NCI-H2227 treated with DMSO at 0.1 percent for 48 hours (cell line): ENCODE measurements at regions not wholly inside any gene's neighbourhood (a gene's known extent, or its start where the extent isn't known, plus 50 kb on each side); places are given as distances from the start of the nearest gene placed in this dataset.
A peak's percentile ranks its signal among the peaks of the same experiment; 100 is the strongest.

Source experiments
- DNase-seq: peaks from one replicate; lab custom pipeline; 2025; lab: John Stamatoyannopoulos, UW

GRCh38 chr2:23238011-23238657 lies 146.8 kb upstream of the KLHL29 start:
- no peak for DNase-seq

- DNase-seq, result no peak
Observed at GRCh38 chr2:23239374-23239773, 145.6 kb upstream of the KLHL29 start.

- no peak for DNase-seq
Observed at GRCh38 chr2:23241121-23241520, 143.9 kb upstream of the KLHL29 start.

DNA sequence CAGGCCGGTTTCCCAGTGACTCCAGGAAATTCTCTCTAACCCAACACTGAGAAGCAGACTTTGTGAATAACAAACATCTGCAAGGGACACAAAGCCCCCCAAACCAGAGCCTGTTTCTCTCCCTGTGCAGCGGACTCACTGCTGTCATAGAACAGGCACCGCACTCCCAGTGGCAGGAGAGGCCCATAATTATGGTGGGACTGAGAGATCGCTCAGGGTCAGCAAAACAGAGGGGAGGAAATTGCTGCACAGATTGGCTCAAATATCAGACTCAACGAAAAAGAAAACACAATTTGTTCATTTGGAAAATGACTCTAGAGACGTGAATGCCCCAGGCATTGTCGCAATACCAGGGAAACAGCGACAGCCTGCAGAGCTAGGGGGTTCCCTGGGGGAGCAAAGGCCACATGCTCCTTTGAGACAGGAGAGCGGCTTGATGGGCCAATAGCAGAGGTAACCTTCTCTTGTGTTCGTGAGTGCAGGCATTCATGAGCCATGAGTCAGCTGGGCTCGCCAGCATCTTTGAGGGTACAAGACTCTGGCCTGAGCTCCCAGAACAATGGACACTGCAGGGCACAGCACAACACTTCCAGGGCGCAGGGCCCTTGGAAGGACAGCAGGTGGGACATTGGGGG lies 143.3 kb upstream of the KLHL29 start:
- DNase-seq, result peak; percentile 40

- DNase-seq, result no peak
Observed at GRCh38 chr2:23243073-23243659, 141.8 kb upstream of the KLHL29 start.

DNA sequence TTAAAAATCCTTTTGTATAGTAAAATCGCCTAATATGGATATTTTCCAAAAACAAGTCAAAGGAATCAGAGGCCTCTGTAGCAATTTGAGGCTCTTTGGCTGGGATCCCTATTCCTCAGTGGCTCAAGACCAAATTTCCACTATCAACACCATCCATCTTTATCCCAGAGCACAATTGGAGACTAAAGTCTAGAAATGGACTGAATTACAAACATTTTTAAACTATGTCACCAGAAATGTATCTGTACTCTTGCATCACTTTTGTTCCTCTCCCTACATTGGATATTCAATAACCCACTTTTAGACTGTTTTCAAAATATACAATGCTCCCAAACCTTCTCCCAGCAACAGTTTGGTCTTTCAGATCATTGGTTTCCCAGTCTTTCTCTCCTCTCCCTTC lies 140.4 kb upstream of the KLHL29 start:
- no peak for DNase-seq

DNA sequence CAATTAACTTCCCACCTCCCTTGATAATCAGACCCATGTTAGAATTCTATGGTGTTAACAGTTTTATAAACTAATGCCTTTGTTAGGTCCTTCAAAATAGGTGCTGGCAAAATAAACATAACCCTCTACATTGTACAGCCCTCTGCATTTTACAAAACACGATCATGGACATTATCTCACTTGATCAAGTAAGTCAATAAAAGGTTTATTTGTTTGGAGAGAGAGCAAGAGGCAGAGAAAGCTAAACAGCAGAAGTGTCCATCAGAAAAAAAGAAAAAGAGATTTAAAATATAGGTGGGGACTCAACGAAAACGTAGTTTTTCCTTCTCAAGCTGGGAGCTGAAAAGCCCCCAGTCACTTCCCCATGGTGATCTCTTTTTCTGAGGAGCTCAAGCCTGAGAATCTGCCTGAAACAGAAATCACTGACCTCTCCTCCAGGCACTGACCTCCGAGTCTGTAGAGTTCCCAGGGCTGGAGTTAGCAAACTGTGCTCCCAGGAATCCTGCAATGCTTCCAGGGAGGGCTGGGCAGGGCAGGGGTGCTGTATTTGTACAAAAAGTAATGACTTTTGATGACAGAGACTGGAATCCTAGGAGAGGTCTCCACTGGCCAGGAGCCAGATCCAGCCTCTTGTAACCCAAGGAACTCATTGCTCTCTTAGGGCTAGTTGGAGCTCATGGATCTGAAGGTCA lies 137.8 kb upstream of the KLHL29 start:
- no peak for DNase-seq

DNA sequence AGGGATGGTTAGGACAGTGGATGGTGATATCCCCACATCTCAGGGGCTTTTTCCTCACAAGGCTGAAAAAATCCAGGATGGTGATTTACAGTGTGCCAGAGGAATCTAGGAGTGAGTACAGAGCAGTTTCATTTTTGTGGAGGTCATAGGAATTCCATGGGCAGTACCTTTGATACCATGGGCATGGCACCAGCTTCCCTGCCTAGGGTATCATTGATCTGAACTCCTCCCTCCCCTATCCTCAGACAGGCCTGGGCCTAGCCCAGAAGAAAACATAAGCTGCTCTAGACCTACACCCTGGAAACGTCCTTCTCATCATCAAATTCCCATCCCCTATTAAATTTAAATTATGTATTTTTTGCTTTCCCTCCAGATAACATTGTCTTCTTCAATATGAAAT lies 136.3 kb upstream of the KLHL29 start:
- DNase-seq, result no peak

DNA sequence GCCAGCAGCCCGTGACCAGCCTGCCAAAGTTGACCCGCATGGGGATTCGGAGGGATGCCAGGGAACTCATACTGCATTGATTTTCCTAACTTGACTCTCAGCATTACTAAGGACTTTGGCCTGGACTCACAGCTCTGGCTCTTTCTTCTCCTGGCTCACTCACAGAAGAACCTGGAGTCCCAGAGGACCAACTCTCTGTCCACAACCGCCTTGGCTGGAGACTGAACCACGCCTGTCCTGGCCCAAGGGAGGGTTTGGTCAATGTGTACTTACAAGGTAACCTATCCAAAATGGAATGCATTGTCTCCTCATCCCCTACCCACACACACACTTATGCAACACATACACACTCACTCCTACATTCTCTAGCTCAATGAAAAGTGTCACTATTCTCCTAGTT lies 135.6 kb upstream of the KLHL29 start:
- DNase-seq, result no peak

DNA sequence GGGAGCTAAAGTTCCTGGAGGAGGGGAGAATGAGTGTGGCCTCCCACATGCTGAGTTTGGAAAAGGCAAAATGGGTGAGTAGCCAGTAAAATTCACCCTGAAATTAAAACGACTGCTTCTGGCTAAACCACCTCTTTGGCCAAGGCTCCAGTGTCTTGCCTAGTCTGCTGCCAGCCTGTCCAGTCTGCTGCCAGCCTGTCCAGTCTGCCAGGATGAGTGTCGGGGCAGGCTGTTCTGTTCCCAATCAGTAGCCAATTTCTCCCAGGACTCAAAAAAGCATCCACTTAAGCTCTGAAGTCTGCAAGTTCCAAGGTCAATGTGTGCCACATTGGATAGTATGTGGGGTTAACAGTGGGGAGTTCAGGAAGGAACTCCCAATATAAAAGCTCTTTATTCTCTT lies 134.6 kb upstream of the KLHL29 start:
- DNase-seq, result no peak

GRCh38 chr2:23256643-23257042 lies 128.3 kb upstream of the KLHL29 start:
- no peak for DNase-seq

GRCh38 chr2:23260621-23261020 lies 124.4 kb upstream of the KLHL29 start:
- no peak for DNase-seq

- DNase-seq, result no peak
Observed at GRCh38 chr2:23268467-23269263, 116.3 kb upstream of the KLHL29 start.

DNA sequence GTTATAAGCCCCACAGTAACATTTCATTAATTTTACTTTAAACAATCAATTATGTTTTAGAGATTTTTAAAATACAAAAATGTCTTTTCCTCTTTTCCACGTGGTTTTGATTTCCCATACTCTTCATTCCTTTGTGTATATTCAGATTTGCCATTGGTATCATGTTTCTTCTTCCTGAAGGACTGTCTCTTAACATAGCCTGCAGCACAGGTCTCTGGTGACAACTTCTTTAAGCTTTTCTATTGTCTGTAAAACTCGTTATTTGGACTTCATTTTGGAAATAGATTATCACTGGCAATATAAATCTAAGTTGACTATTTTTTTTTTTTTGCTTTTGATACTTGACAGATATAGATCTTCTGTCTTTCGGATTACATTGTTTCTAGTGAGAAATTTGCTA lies 115.2 kb upstream of the KLHL29 start:
- no peak for DNase-seq

- DNase-seq, result no peak
Observed at GRCh38 chr2:23270810-23271209, 114.2 kb upstream of the KLHL29 start.

- DNase-seq, result no peak
Observed at GRCh38 chr2:23271230-23271629, 113.7 kb upstream of the KLHL29 start.

DNA sequence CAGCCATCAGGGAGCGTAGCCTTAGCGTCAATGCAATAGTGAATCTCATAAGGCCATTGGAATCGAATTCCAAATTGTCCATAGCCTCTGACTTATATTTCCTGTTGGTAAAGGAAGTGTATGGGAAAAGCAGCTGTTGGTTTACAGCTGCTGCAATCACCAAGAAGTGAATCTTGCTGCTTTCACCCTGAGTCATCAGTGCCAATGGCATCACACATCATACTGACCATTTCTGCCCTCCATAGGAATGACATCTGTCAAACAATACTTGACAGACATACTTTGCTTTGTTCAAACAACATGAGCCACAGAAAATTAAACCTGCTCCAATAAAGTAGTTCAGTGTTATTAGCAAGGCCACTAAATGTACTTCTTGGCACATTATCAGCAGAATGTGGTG lies 111.2 kb upstream of the KLHL29 start:
- DNase-seq, result no peak

DNA sequence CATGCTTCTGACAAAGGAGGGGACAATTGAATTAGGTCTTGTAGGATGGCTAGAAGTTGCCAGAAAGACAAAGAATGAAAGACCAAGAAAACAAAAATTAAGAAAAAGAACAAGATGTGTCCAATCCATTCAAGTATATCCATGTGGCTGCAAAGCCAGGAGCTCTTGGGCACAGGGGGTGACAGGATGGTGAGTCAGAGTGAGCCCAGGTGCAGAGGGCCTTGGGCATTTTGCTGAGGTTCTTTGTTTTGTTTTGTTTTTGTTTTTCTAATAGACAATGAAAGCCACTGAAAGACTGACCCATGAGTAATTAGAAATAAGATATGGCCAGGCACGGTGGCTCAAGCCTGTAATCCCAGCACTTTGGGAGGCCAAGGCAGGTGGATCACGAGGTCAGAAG lies 104.6 kb upstream of the KLHL29 start:
- DNase-seq, result no peak

DNA sequence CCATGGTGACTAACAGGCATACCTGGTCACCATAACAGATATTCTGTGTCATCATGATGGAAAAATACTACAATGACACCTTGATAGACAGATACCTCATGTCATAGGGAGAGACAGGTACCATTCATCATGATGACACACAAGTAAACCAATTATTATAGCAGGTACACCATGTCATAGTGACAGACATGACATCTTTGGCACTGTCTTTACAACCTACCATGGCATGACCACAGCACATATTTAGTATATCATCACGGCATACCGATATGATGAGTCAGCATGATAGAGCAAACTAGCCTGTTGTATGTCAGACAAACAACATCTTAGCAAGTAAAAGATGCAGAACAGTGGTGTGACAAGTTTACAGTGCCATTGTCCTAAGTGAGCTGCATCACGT lies 101.3 kb upstream of the KLHL29 start:
- DNase-seq, result no peak

DNA sequence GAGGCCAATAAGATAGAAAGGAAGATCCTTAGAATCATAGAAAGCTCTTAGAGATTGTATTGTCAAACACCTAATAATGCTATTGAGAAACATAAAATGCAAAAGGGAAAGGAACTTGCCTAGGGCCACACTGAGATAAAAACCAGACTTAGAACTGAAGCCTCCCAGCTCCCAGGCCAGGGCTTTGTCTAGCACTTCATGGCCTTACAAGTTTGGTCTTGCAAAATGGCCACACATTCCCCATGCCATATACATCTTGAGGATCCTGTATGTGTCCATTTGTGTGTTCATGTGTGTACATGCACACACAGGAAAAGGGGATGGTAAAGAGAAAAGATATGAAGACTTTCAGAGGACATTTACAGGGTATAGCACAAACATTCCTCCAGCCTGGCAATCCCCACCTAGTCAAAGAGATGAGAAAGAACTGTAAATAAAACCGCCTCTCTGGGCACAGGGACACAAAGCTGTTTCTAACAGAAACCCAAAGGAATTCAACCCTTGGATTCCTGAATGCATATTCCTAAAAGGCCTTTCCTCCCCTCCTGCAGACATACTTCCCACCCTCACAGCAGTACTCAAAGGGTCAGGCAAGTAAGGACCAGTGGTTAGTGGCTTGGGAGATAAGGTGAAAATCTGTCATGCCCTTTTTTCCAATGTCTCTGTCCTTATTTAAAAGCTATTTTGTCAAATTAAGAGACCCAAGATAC lies 99.7 kb upstream of the KLHL29 start:
- DNase-seq, result no peak

- no peak for DNase-seq
Observed at GRCh38 chr2:23286031-23286757, 98.8 kb upstream of the KLHL29 start.
